CD4-positive, CD25-positive, alpha-beta regulatory T cell (primary cell): ENCODE measurements at regions not wholly inside any gene's neighbourhood (a gene's known extent, or its start where the extent isn't known, plus 50 kb on each side); places are given as distances from the start of the nearest gene placed in this dataset.
"Not testable (repeated sequence)": the region's sequence is repeated elsewhere in the genome, so short reads cannot be mapped to it uniquely, and the experiment has no call there.

Experiments used
- ATAC-seq, 2 donors: fragments of 150-1000 bp; cut with Tn5 transposase; one replicate each; pipeline ENCODE4 v1.10.0; 2021; ENCODE audit warnings: low read depth in 2 of 2, moderate number of reproducible peaks in 2 of 2, moderate library complexity in 1 of 2
- DNase-seq, 3 donors: peaks; one replicate each; pipeline versions ENCODE4 v3.0.0 to v3.0.0-alpha.2; 2012 to 2022; ENCODE audit warnings: mixed read lengths in 1 of 3
- H3K27ac ChIP-seq: one replicate; pipeline ENCODE4 v1.7.0; 2013; ENCODE audit warnings: mild to moderate bottlenecking, low read length; ENCODE audit not compliant: insufficient read depth, poor library complexity, severe bottlenecking
- H3K27me3 ChIP-seq: one replicate; pipeline ENCODE4 v1.7.0; 2013; ENCODE audit warnings: low read length; ENCODE audit not compliant: control insufficient read depth, insufficient read depth
- H3K36me3 ChIP-seq: one replicate; pipeline ENCODE4 v1.7.0; 2013; ENCODE audit warnings: mild to moderate bottlenecking, low read length, moderate library complexity; ENCODE audit not compliant: control insufficient read depth, insufficient read depth
- H3K4me1 ChIP-seq: 2 replicates; pipeline ENCODE4 v1.7.0; 2013; ENCODE audit warnings: mild to moderate bottlenecking, low read length; ENCODE audit not compliant: insufficient read depth, control insufficient read depth, poor library complexity, severe bottlenecking
- H3K4me3 ChIP-seq: one replicate; pipeline ENCODE4 v1.7.0; 2013; ENCODE audit warnings: low read depth, mild to moderate bottlenecking, low read length, moderate library complexity
- H3K9me3 ChIP-seq, 2 experiments: 1 replicate in 1 of 2; 2 replicates in 1 of 2; pipeline ENCODE4 v1.7.0; 2013; ENCODE audit warnings: low read length in 2 of 2, mild to moderate bottlenecking in 1 of 2, moderate library complexity in 1 of 2; ENCODE audit not compliant: control insufficient read depth in 2 of 2
- H3K27ac Mint-ChIP-seq, 3 donors: one replicate each; pipeline ENCODE4 v1.8.0; 2020 to 2022; ENCODE audit warnings: mild to moderate bottlenecking in 3 of 3, mixed read lengths in 3 of 3, moderate library complexity in 2 of 3
- H3K27me3 Mint-ChIP-seq: one replicate; pipeline ENCODE4 v1.8.0; 2022; ENCODE audit warnings: mild to moderate bottlenecking, mixed read lengths
- H3K36me3 Mint-ChIP-seq: one replicate; pipeline ENCODE4 v1.8.0; 2020; ENCODE audit warnings: mixed read lengths
- H3K4me1 Mint-ChIP-seq, 4 donors: one replicate each; pipeline ENCODE4 v1.8.0; 2020 to 2022; ENCODE audit warnings: mixed read lengths in 4 of 4, mild to moderate bottlenecking in 1 of 4
- H3K4me3 Mint-ChIP-seq, 4 donors: one replicate each; pipeline ENCODE4 v1.8.0; 2020 to 2022; ENCODE audit warnings: mild to moderate bottlenecking in 4 of 4, mixed read lengths in 4 of 4, moderate library complexity in 3 of 4
- H3K9me3 Mint-ChIP-seq, 7 donors: one replicate each; pipeline ENCODE4 v1.8.0; 2020 to 2022; ENCODE audit warnings: mixed read lengths in 7 of 7, mild to moderate bottlenecking in 3 of 7, moderate library complexity in 2 of 7

GRCh38 chr2:64804651-64805050 lies 150.9 kb upstream of the SERTAD2 start:
- Histone ChIP-seq H3K4me3 (no peak overlapping the region), H3K27me3 (no peaks in the 10 kb centered on the region), H3K36me3 (no peaks in the 10 kb centered on the region), H3K4me1 (no peaks in the 10 kb centered on the region), H3K9me3 (no peaks in the 10 kb centered on the region), H3K27ac (no peak overlapping the region)
- Mint-ChIP-seq H3K27me3 (peaks cover 4% of the 10 kb centered on the region), H3K4me1 (peaks cover 0 to 9% (median 6%) of the 10 kb centered on the region in 4 donors), H3K4me3 (no peak overlapping the region), H3K36me3 (no peaks in the 10 kb centered on the region), H3K27ac (no peak overlapping the region), H3K9me3 (peaks cover 0 to 3% (median 0%) of the 10 kb centered on the region in 7 donors)
- no peak for DNase-seq
- ATAC-seq: no peak

- ATAC-seq: no peak
- H3K36me3 Mint-ChIP-seq: no peaks in the 10 kb centered on the region
- H3K4me1 ChIP-seq: no peaks in the 10 kb centered on the region
- peaks cover under 1% of the 10 kb centered on the region for H3K27me3 Mint-ChIP-seq
- H3K4me3 Mint-ChIP-seq: no peak overlapping the region
- peaks cover 0 to 3% (median 0%) of the 10 kb centered on the region in 7 donors for H3K9me3 Mint-ChIP-seq
- no peaks in the 10 kb centered on the region for H3K9me3 ChIP-seq
- H3K27me3 ChIP-seq: no peaks in the 10 kb centered on the region
- peaks cover 6 to 15% (median 11%) of the 10 kb centered on the region in 4 donors for H3K4me1 Mint-ChIP-seq
- H3K27ac ChIP-seq: no peak overlapping the region
- H3K4me3 ChIP-seq: no peak overlapping the region
- H3K27ac Mint-ChIP-seq: no peak overlapping the region
- no peaks in the 10 kb centered on the region for H3K36me3 ChIP-seq
- DNase-seq: peak in 1 of 3 donors; percentile 41
These were observed 153.7 kb upstream of the SERTAD2 start for GRCh38 chr2:64807417-64807816.

GRCh38 chr2:64808092-64808491 lies 154.4 kb upstream of the SERTAD2 start:
- H3K9me3 Mint-ChIP-seq: peaks cover 0 to 3% (median 0%) of the 10 kb centered on the region in 7 donors
- H3K4me1 Mint-ChIP-seq: peaks cover 6 to 17% (median 11%) of the 10 kb centered on the region in 4 donors
- H3K27ac ChIP-seq: no peak overlapping the region
- no peaks in the 10 kb centered on the region for H3K4me1 ChIP-seq
- H3K36me3 Mint-ChIP-seq: no peaks in the 10 kb centered on the region
- no peak for DNase-seq
- no peaks in the 10 kb centered on the region for H3K27me3 ChIP-seq
- no peak for ATAC-seq
- no peaks in the 10 kb centered on the region for H3K36me3 ChIP-seq
- no peak overlapping the region for H3K4me3 Mint-ChIP-seq
- H3K27me3 Mint-ChIP-seq: no peaks in the 10 kb centered on the region
- H3K27ac Mint-ChIP-seq: peak overlapping the region in 2 of 3 donors; percentile 30 to 72
- H3K9me3 ChIP-seq: no peaks in the 10 kb centered on the region
- no peak overlapping the region for H3K4me3 ChIP-seq

- H3K9me3 ChIP-seq: no peaks in the 10 kb centered on the region
- Mint-ChIP-seq H3K27ac (peak overlapping the region in 1 of 3 donors; percentile 72), H3K36me3 (no peaks in the 10 kb centered on the region), H3K4me1 (peaks cover 6 to 20% (median 11%) of the 10 kb centered on the region in 4 donors), H3K9me3 (peaks cover 0 to 3% (median 0%) of the 10 kb centered on the region in 7 donors), H3K4me3 (no peak overlapping the region), H3K27me3 (no peaks in the 10 kb centered on the region)
- no peak overlapping the region for H3K4me3 ChIP-seq
- no peak overlapping the region for H3K27ac ChIP-seq
- H3K27me3 ChIP-seq: no peaks in the 10 kb centered on the region
- ATAC-seq (no peak), DNase-seq (no peak)
- H3K36me3 ChIP-seq: no peaks in the 10 kb centered on the region
- no peaks in the 10 kb centered on the region for H3K4me1 ChIP-seq
These were observed 155.0 kb upstream of the SERTAD2 start for GRCh38 chr2:64808754-64809153.

GRCh38 chr2:64809216-64809615 lies 155.5 kb upstream of the SERTAD2 start:
- no peaks in the 10 kb centered on the region for H3K36me3 Mint-ChIP-seq
- H3K9me3 Mint-ChIP-seq: peaks cover 0 to 3% (median 0%) of the 10 kb centered on the region in 7 donors
- no peak overlapping the region for H3K27ac ChIP-seq
- no peaks in the 10 kb centered on the region for H3K27me3 ChIP-seq
- no peak overlapping the region for H3K27ac Mint-ChIP-seq
- H3K4me3 Mint-ChIP-seq: no peak overlapping the region
- no peaks in the 10 kb centered on the region for H3K36me3 ChIP-seq
- no peak overlapping the region for H3K4me3 ChIP-seq
- ATAC-seq: no peak
- peaks cover 6 to 20% (median 11%) of the 10 kb centered on the region in 4 donors for H3K4me1 Mint-ChIP-seq
- no peaks in the 10 kb centered on the region for H3K9me3 ChIP-seq
- H3K4me1 ChIP-seq: no peaks in the 10 kb centered on the region
- H3K27me3 Mint-ChIP-seq: no peaks in the 10 kb centered on the region
- no peak for DNase-seq

- Histone ChIP-seq H3K36me3 (no peaks in the 10 kb centered on the region), H3K27ac (no peak overlapping the region), H3K4me1 (no peaks in the 10 kb centered on the region), H3K4me3 (no peak overlapping the region), H3K27me3 (no peaks in the 10 kb centered on the region), H3K9me3 (no peaks in the 10 kb centered on the region)
- Mint-ChIP-seq H3K36me3 (no peaks in the 10 kb centered on the region), H3K27me3 (no peaks in the 10 kb centered on the region), H3K9me3 (peaks cover 0 to 2% (median 0%) of the 10 kb centered on the region in 7 donors), H3K27ac (peak overlapping the region in 1 of 3 donors; percentile 67), H3K4me3 (no peak overlapping the region), H3K4me1 (peaks cover 6 to 19% (median 10%) of the 10 kb centered on the region in 4 donors)
- DNase-seq: no peak
- no peak for ATAC-seq
These were observed 158.6 kb upstream of the SERTAD2 start for GRCh38 chr2:64812285-64812684.

- Mint-ChIP-seq H3K27me3 (no peaks in the 10 kb centered on the region), H3K4me1 (peaks cover 0 to 21% (median 12%) of the 10 kb centered on the region in 4 donors), H3K4me3 (no peak overlapping the region), H3K36me3 (no peaks in the 10 kb centered on the region), H3K9me3 (peaks cover 0 to 1% (median 0%) of the 10 kb centered on the region in 7 donors), H3K27ac (peak overlapping the region in 1 of 3 donors; percentile 45)
- no peak overlapping the region for H3K4me3 ChIP-seq
- H3K27ac ChIP-seq: no peak overlapping the region
- H3K27me3 ChIP-seq: no peaks in the 10 kb centered on the region
- peaks cover 10% of the 10 kb centered on the region for H3K4me1 ChIP-seq
- ATAC-seq: no peak
- H3K36me3 ChIP-seq: no peaks in the 10 kb centered on the region
- H3K9me3 ChIP-seq: no peaks in the 10 kb centered on the region
- no peak for DNase-seq
These were observed 160.3 kb upstream of the SERTAD2 start for GRCh38 chr2:64814007-64814406.

GRCh38 chr2:64816526-64816925 lies 162.8 kb upstream of the SERTAD2 start:
- H3K4me1 ChIP-seq: peaks cover 26% of the 10 kb centered on the region
- H3K9me3 Mint-ChIP-seq, H3K36me3 ChIP-seq, H3K4me3 ChIP-seq, ATAC-seq, H3K4me3 Mint-ChIP-seq, H3K27ac ChIP-seq, H3K9me3 ChIP-seq, H3K36me3 Mint-ChIP-seq, H3K27me3 Mint-ChIP-seq, DNase-seq, H3K27me3 ChIP-seq: not testable (repeated sequence)
- peaks cover 5 to 42% (median 27%) of the 10 kb centered on the region in 4 donors for H3K4me1 Mint-ChIP-seq
- H3K27ac Mint-ChIP-seq: peak overlapping the region in 2 of 3 donors; percentile 17 to 46
